Fibroblast of villous mesenchyme (primary cell): ENCODE measurements at regions not wholly inside any gene's neighbourhood (a gene's known extent, or its start where the extent isn't known, plus 50 kb on each side); places are given as distances from the start of the nearest gene placed in this dataset.

Source experiments
- DNase-seq: peaks from one replicate; pipeline ENCODE4 v3.0.0-alpha.2; 2010; ENCODE audit warnings: low read depth
- H3K4me3 ChIP-seq: 2 replicates; pipeline ENCODE4 v1.5.1; 2011; ENCODE audit warnings: low read depth, mild to moderate bottlenecking, low read length
- CTCF ChIP-seq: IDR thresholded peaks from 2 replicates; pipeline ENCODE4 v1.5.1; 2012; ENCODE audit warnings: low read depth, mild to moderate bottlenecking, low read length; ENCODE audit not compliant: insufficient read depth

DNA sequence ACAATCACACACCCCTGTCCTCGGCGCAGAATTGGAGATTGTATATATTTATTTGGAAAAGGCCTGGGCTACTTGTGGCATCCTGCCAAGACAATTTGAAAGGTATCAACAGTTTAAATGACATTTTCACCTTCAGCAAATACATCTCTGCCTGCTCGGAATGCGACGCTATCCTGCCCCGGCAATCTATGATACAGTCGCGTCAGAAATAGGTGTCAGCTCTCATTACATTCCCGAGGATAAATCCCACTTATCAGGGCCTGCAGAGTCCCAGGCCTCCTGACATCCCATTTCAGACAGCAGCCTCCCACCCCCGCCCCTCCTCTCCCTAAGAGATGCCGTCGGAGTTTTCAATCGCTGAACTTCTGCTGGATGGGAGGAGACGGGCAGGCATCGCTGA is 114.7 kb downstream of the BRD1 start:
- no peak for DNase-seq
- no peak overlapping the region for H3K4me3 ChIP-seq
- no peak for TF ChIP-seq CTCF

DNA sequence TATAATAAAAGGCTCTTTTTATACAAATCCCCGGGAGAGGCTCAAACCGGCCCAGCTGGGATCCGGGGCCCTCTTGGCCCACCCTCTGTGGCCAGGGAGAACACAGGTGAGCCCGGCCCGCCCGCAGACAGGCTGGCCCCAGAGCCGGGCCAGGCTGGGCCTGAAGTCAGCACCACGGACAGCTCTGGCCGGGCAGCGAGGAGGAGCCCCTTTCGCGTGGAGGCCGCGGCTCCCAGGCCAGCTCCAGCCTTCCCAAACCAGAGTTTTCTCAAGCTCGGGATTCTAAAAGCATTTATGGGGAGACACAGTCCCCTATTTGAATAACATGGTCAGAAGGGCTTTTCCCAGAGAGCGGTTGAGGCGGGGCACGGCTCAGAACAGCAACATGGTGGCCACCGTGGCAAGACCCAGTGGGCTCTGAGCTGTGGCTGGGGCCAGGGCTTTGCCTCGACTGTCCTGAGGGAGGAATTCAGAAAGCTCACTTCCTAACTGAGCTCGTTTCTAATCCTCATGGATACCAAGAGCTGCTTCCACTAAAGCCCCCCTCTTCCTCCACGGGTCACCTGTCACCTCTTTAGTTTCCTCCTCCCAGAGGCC is 115.4 kb downstream of the BRD1 start:
- DNase-seq = no peak
- no peak for TF ChIP-seq CTCF
- H3K4me3 ChIP-seq = no peak overlapping the region

- no peak overlapping the region for H3K4me3 ChIP-seq
- DNase-seq = no peak
- no peak for TF ChIP-seq CTCF
Measured at GRCh38 chr22:49710746-49711145, 116.9 kb downstream of the BRD1 start.

- no peak for TF ChIP-seq CTCF
- H3K4me3 ChIP-seq = no peak overlapping the region
- no peak for DNase-seq
Measured at GRCh38 chr22:49709464-49709863, 118.2 kb downstream of the BRD1 start.

GRCh38 chr22:49705972-49706352 is 121.7 kb downstream of the BRD1 start:
- TF ChIP-seq CTCF = no peak
- no peak overlapping the region for H3K4me3 ChIP-seq
- DNase-seq = no peak

GRCh38 chr22:49705216-49705971 is 122.3 kb downstream of the BRD1 start:
- no peak for DNase-seq
- no peak overlapping the region for H3K4me3 ChIP-seq
- no peak for TF ChIP-seq CTCF
